WERI-Rb-1 (cell line): ENCODE measurements at regions not wholly inside any gene's neighbourhood (a gene's known extent, or its start where the extent isn't known, plus 50 kb on each side); places are given as distances from the start of the nearest gene placed in this dataset.

Source experiments
- DNase-seq: peaks from one replicate; pipeline ENCODE4 v3.0.0-alpha.2; 2020
- H3K27ac ChIP-seq: fragments of 250-450 bp; sonication (Bioruptor Pico); 2 replicates; pipeline ENCODE4 v1.5.1; 2020; ENCODE audit warnings: mild to moderate bottlenecking, moderate library complexity
- H3K27me3 ChIP-seq: fragments of 250-450 bp; sonication (Bioruptor Pico); 2 replicates; pipeline ENCODE4 v1.5.1; 2021; ENCODE audit warnings: mild to moderate bottlenecking, low read depth, moderate library complexity; ENCODE audit not compliant: insufficient read depth, severe bottlenecking
- H3K36me3 ChIP-seq: fragments of 250-450 bp; sonication (Bioruptor Pico); 2 replicates; pipeline ENCODE4 v1.5.1; 2020; ENCODE audit warnings: mild to moderate bottlenecking, moderate library complexity
- H3K4me3 ChIP-seq: 2 replicates; pipeline ENCODE4 v1.5.1; 2011; ENCODE audit warnings: low read depth, mild to moderate bottlenecking, control low read depth, low read length
- H3K9me3 ChIP-seq: fragments of 250-450 bp; sonication (Bioruptor Pico); 2 replicates; pipeline ENCODE4 v1.5.1; 2021; ENCODE audit warnings: mild to moderate bottlenecking, moderate library complexity; ENCODE audit not compliant: severe bottlenecking
- CTCF ChIP-seq: IDR thresholded peaks from 2 replicates; pipeline ENCODE4 v1.5.1; 2011; ENCODE audit warnings: low read depth, mild to moderate bottlenecking, control low read depth, inconsistent platforms, low read length

- Histone ChIP-seq H3K36me3 (no peaks in the 10 kb centered on the region), H3K9me3 (no peaks in the 10 kb centered on the region), H3K27me3 (no peaks in the 10 kb centered on the region), H3K4me3 (no peak overlapping the region), H3K27ac (no peak overlapping the region)
- DNase-seq, result no peak
- no peak for TF ChIP-seq CTCF
These were observed 58.1 kb upstream of the AGBL1 start for GRCh38 chr15:86021281-86022264.

GRCh38 chr15:86028961-86029360 is 50.7 kb upstream of the AGBL1 start:
- no peak for TF ChIP-seq CTCF
- DNase-seq, result no peak
- H3K27ac ChIP-seq, result no peak overlapping the region
- no peaks in the 10 kb centered on the region for H3K9me3 ChIP-seq
- no peak overlapping the region for H3K4me3 ChIP-seq
- no peaks in the 10 kb centered on the region for H3K36me3 ChIP-seq
- H3K27me3 ChIP-seq, result no peaks in the 10 kb centered on the region
